Renal cortex interstitium (tissue), 11 donors: ENCODE measurements at regions not wholly inside any gene's neighbourhood (a gene's known extent, or its start where the extent isn't known, plus 50 kb on each side); places are given as distances from the start of the nearest gene placed in this dataset.

Experiments
- DNase-seq, 11 donors: peaks; one replicate each; pipeline ENCODE4 v3.0.0-alpha.2; 2013; ENCODE audit warnings: low read depth in 9 of 11, low spot score in 4 of 11; ENCODE audit errors: extremely low read depth in 1 of 11

DNA sequence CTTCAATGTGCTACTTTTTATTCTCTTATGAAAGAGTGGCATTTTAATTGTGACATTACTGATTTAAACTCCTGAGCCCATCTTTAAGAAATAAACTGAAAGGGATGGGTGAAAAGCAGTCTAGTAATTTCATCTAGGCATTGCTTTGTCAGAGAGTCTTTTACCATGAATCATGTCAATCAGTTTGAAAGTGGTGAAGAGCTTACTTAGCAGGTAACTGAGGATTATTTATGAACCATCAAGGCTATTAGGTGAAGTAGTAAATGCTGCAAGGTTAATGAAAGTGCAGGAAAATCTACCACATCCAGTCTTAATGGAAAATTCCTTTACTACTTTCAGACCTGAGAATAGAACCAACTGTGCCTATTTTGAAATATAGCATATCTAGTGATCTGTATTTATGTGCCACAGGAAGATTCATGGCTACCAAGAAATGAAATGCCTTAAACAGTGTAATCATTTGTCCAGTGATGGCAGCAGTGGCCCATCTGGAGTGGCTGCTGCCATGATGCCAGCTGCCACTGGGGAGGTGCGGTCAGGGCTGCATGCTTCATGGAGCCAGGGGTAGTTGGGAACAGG is 368.9 kb downstream of the SLITRK6 start:
- no peak for DNase-seq

DNA sequence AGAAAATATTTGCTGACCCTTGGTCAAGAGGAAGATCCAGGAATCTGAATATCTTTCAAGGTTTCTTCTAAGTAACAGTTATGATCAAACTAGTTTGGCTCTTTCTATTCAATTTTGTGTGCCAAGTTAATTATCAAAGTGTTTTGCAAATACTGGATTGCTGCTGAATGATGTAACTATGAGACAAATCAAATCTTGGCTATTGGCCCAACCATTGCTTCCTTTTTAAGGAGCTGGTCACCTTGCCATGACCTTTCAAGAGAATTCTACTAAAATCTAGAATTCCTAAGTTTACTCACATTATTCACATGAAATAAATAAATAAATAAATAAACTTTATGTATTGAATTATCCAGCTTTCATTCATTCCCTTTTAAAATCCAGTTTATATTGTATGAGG is 371.8 kb downstream of the SLITRK6 start:
- DNase-seq: no peak

DNA sequence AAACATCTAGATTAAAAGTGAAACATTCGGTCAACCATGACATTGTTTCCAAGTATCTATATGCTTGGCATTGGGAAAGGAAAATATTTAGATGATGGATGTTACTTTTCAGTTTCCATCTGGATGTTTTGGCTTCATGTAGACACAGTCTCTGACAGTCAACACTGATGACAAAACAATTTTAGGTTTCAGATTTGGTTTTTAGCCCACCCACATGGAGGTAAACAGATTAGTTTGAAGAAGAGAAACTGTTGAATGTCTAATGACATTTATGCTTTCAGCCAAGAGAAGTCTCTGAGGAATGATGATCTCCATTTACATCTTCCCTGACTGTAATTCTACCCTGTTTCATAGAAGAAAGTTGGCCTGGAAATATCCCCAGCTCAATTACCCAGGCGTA is 379.1 kb downstream of the SLITRK6 start:
- no peak for DNase-seq

GRCh38 chr13:85419611-85420010 is 379.6 kb downstream of the SLITRK6 start:
- no peak for DNase-seq

GRCh38 chr13:85417807-85418206 is 381.4 kb downstream of the SLITRK6 start:
- no peak for DNase-seq

DNA sequence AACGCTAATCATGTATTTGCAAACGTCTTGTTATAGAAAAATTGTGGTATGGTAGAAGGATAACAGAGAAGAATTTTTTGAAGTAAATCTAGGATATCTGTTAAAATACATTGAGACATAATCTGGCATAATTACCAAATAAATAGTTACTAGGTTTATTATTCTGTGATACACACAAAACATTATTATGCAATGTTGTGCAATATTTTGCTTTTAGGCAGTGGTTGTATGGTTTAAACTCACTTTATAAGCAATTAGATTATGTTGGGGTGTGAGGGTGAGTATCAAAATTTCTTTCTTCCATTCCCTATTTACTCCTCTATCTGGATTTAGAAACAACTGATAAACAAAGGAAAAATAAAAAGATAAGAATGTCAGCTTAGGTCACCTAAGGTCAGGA is 385.6 kb downstream of the SLITRK6 start:
- no peak for DNase-seq

DNA sequence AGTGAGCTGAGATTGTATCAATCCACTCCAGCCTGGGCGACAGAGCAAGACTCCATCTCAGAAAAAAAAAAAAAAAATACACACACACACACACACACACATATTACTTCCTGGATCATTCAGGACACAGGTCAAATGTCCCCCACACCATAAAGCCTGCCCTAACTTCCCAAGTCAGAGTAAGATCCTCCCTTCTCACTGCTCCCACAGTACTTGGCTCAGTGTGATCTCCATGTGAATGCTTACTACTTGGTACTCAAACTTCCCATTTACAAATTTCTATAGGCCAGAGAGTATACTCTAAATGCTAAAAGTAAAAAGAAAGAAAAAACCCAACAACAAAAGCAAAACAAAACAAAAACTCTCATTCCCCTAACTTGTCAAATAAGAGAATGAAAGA is 386.8 kb downstream of the SLITRK6 start:
- no peak for DNase-seq

- DNase-seq: no peak
Observed at GRCh38 chr13:85411591-85411990, 387.6 kb downstream of the SLITRK6 start.

GRCh38 chr13:85408415-85408814 is 390.8 kb downstream of the SLITRK6 start:
- no peak for DNase-seq

- no peak for DNase-seq
Observed at GRCh38 chr13:85406269-85406975, 392.8 kb downstream of the SLITRK6 start.

- DNase-seq: no peak
Observed at GRCh38 chr13:85405316-85405897, 393.8 kb downstream of the SLITRK6 start.

DNA sequence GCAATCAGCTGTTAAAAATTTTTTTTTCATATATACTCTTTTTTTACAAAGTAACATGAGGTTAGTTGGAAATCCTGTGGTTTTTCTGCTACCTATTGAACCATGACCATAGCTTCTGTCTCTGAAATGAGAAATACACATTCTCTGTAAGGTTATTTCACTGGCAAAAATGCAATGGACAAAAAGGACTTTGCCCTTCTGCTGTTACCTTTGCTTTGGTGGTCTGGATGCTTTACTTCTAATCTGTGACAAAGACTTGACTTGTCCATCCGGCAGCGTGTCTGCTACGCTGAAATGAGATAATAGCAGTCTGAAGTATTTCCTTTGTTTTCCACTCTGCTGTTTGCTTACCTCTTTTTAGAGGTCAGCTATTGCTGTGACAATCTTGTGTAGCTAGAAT is 412.8 kb downstream of the SLITRK6 start:
- DNase-seq: no peak

DNA sequence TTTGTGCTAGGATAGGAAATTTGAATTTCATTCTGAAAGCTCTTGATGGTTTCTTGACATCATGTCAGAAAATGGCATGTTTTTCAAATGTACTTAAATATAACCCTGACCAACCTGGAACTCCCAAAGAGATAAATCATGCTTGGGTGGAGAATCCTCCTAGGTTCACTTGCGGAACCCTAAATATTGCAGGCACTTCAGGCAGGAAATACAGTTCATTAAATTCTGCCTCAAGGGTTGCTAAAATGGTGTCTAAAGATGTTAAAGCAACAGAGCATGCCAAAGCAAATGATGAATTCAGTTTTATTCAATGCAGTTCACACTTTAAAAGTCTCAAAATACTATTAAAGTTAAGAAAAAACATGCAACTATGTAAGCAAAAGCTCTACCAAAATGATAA is 415.9 kb downstream of the SLITRK6 start:
- no peak for DNase-seq

GRCh38 chr13:85381082-85381481 is 418.1 kb downstream of the SLITRK6 start:
- no peak for DNase-seq

DNA sequence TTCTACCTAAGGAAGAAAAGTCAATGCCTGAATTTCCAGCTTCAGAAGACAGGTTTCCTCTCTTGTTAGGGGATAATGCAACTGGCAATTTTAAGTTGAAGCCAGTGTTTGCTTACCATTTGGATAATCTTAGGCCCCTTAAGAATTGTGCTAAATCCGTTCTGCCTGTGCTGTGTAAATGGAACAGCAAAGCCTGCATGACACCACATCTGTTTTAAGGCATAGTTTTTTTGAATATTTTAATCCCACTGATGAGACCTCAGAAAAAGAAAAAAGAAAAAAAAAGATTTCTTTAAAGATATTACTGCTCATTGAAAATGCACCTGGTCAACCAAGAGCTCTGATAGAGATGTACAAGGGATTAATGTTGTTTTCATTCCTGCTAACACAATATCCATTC is 419.2 kb downstream of the SLITRK6 start:
- DNase-seq: no peak

DNA sequence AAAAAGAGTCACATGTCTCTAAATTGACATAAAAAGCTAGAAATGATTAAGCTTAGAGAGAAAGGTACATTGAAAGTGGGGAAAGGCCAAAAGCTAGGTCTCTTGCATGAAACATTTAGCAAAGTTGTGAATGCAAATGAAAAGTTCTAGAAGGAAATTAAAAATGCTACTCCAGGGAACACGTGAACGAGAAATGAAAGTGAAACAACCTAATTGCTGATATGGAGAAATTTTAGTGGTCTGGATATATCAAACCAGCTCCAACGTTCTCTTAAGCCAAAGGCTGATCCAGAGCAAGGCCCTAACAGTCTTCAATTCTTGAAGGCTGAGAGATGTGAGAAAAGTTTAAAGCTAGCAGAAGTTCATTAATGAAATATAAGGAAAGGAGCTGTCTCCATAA is 419.8 kb downstream of the SLITRK6 start:
- no peak for DNase-seq

DNA sequence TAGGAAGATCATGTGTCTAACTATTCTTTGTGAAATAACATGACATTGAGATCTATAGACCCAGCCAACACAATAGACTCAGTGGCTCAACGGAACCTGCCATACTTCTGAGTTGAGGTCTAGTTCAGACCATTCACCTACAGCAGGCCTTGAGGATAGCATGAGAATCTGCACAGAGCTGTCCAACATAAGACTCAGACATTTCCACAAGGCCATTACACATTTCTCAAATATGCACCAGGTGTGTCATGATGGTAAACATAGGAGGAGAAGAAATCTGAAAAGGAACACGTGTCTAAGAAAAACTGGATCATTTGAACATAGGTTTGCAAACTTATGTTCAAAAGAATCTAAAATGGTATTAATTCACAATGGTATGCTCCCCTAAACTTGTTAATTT is 421.4 kb downstream of the SLITRK6 start:
- no peak for DNase-seq

- DNase-seq: no peak
Observed at GRCh38 chr13:85373322-85373721, 425.9 kb downstream of the SLITRK6 start.

GRCh38 chr13:85371254-85371653 is 428.0 kb downstream of the SLITRK6 start:
- DNase-seq: no peak

DNA sequence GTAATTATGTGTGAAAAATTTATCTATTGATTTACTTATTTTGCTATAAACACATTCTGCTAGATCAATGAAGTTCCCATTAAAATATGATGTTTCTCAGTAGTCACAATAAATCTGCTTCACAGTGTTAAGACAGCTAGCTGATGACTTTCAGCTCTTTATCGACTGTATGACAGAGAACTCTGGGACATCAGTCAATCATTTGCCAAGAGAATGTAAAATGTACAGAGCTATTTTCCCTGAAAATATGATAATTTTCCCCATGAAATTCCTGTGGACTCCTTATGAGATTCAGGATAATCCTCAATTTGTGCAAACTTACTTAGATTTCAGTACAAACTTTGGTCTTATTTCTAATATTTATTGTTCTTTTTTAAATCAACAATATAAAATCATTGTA is 430.5 kb downstream of the SLITRK6 start:
- no peak for DNase-seq

- DNase-seq: no peak
Observed at GRCh38 chr13:85367887-85368286, 431.3 kb downstream of the SLITRK6 start.
